OCI-M1 (cell line): ENCODE measurements at regions not wholly inside any gene's neighbourhood (a gene's known extent, or its start where the extent isn't known, plus 50 kb on each side); places are given as distances from the start of the nearest gene placed in this dataset.

ENCODE experiments used
- DNase-seq: peaks from one replicate; lab custom pipeline; 2025; lab: John Stamatoyannopoulos, UW

DNA sequence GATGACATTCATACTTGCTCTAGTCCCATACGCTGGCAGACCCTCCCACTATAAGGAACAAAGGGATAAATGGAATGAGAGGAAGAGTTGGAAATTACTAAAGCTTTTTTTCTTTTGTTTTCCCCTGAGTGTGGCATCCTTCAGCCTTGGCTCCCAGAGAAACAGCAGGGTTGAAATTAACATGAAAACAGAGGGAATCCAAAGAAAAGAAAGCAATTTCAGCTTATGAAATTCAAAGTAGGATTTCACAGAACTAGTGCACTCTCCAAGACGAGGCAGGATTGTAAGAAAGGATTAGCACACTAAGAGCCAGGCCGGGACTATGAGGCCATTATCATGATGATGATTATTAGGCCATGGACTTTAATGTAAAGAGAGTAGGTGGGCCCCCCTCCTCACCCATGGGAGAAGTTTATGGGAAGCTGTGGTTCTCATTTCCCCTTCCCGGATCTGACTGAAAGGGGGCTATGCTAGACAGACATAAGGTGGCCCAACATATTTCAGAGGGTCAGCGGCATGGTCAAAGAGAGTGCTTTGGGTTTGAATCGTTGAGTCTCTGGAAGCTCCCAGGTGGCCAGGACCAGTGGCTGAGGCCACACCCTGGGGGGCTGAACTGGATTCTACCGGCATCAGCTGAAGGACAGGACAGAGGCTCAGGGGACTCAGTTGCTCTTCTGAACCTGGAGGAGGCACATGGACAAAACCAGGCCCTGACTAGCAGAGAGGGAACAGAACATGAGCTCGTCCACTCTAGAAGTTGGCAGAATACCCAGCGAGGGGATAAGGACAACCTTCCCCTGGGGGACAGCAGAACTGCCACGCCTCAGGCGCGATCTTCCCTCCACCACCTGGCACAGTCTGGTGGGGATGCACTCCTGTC, 100.1 kb upstream of the ARL4C start:
- DNase-seq: no peak

DNA sequence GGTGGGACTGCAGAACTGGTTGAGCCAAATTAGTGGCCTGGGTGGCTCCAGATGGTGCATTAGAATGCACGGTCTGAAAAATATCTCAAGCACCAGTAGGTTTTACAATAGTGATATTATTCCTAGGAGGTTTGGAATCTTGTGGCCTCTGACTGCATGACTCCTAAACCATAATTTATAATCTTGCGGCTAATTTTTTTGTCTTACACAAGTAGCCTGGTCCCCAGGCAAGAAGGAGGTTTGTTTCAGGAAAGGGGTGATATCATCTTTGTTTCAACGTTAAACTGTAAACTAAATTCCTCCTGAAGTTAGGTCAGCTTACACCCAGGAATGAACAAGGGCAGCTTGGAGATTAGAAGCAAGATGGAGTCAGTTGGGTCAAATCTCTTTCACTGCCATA, 98.9 kb upstream of the ARL4C start:
- DNase-seq: no peak

DNA sequence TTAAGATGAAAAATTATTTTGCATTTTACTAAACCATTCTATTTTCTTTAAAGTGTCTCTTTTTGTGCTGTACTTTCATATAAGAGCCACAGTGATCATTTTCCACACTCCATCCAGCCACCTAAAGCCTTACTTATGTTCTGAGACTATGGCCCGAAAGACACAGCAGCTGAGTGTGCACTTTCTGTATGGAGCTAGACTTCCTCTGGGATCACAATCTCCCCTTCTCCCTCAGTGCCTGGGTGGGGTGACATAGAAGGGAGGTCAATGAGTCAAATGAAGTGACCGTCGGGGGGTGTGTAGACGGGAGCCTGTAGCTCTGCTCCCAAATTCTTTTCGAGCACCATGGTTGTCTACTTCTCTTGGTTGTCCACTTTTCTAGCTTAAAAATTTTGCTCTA, 97.8 kb upstream of the ARL4C start:
- no peak for DNase-seq

DNA sequence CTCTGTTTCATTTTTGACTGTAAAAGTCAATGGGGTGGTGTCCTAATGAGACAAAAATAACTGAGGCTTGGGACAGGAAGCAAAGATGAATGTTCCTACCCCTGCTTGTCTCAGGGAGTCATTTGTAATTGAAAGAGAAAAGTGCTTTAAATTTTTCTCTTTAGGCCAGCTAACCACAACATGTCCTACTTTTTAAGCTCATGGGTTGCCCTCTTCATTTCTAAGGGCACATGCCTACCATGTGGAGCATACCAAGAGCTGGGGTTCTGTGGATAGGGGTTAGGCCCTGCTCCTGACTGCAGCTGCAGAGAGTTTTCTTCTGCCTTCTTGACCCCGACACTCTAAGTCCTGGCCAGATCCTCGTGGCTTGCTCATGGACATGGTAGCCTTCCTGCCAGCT, 96.8 kb upstream of the ARL4C start:
- DNase-seq: no peak

DNA sequence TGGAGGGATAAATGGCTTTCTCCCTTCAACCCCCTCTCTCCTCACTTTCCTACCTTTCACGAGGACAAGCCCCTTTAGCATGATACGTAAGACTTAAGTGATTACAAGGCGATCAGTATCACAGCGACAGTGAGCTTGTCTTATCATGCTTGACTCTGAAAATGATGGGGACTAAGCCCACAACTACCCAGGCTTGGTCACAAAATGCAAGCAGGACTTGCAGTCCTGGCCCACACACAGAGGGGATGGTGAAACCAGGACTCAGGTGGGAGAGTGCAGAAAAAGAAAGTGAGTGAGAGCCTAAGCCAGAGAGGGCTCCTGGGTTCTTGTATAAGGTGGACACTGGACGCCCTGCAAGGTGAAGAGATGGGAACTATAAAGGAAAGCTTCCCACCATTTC, 95.7 kb upstream of the ARL4C start:
- no peak for DNase-seq

DNA sequence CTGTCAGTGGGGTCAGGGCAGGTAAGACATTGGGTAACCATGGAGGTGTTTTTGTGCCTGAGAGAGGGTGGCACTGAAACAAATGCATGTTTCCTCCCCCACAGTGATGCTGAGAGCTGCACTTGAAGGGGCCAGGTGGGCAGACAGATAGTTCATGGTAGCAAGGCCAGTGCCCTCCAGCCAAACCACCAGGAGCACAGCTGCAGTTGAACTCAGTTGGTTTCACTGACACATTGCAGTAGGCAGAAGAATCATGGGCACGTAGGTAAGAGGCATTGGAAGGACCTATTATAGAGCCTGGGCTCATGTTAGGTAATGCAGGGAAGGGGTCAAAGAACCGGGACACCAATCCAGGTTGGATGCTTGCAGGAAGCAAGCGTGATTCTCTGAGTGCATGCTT, 93.2 kb upstream of the ARL4C start:
- no peak for DNase-seq

DNA sequence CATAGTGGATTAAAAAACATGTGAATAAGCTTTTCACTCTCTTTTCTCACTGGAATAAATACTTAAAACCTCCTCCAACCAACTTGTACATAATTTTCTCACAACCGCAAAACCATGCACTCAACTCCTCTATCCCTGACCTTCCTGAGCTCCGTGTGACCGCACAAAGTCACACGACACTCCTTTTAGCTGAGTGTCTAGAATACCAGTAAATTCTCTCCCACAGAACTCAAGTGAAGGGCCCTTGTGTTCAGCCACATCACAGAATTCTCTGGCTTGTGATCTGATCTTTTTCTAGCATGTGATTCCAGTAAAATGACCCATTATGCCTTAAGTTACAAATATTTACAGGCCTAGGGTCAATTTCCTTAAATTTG, 91.2 kb upstream of the ARL4C start:
- DNase-seq: no peak

DNA sequence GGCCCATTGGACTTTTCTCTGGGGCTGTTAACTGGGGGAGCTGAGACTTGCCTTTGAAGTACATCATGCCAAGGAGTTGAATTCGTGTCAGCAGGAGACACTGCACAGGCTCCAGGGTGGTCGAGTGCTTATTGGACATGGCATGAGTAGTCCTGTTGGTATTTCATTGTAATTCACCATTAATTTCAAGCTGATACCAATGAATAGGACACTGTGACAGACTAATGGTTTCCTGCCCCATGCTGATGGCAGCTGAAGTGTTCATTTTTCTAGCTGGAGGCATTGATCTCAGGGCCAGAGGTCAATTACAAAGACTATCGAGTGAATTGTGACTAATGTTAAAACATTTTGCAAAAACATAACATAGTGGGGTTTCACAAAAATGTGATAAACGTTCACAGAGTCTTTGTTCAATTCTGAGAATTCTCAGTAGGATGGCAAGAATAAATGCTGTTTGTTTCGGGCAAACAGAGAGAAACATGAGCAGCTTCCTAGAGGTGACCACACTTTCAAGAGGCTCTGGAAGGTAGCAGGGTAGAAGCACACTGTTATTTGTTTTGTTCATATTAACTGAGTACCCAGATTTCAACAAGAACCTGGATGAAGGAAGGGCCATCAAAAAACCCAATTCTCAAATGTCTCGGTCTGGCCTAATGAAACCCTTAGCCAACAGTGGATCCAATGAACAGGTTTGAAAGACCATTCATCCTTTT, 90.6 kb upstream of the ARL4C start:
- no peak for DNase-seq

DNA sequence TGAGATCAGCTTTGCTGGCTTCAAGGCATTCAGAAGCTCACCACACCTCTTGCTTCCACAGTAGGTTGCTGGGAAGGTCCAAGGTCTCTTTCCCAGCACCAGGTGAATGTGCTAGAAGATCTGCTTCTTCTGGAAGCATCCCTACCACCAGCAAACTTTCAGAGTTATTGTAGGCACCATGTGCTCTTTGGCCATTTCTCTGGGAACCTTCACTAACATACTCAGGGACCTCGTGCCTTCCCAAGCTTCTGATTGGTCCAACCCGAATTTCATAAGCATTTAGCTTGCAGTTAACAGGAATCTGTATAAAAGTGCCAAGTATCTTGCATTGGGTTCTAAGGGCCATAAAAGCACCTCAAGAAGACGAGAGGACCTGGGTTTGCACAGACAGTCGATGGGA, 86.5 kb upstream of the ARL4C start:
- DNase-seq: no peak

DNA sequence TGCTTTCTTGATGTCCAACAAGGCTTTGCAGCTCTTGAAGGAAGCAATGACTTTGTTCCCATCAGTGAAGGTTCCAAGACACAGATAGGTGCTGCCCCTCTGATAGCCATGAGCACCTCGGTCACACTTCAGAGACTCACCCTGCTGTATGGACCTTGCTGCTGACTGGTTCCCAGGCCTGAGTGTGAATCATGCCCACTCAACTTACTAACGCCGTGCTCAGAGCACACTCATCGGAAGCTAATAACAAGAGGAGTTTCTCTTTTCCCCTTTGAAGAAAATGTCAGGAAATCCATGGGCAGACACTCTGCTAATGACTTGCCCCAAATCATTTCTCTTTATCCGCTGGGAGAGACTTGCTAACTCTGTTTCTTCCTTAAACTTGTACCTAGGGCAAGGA, 83.8 kb upstream of the ARL4C start:
- no peak for DNase-seq

DNA sequence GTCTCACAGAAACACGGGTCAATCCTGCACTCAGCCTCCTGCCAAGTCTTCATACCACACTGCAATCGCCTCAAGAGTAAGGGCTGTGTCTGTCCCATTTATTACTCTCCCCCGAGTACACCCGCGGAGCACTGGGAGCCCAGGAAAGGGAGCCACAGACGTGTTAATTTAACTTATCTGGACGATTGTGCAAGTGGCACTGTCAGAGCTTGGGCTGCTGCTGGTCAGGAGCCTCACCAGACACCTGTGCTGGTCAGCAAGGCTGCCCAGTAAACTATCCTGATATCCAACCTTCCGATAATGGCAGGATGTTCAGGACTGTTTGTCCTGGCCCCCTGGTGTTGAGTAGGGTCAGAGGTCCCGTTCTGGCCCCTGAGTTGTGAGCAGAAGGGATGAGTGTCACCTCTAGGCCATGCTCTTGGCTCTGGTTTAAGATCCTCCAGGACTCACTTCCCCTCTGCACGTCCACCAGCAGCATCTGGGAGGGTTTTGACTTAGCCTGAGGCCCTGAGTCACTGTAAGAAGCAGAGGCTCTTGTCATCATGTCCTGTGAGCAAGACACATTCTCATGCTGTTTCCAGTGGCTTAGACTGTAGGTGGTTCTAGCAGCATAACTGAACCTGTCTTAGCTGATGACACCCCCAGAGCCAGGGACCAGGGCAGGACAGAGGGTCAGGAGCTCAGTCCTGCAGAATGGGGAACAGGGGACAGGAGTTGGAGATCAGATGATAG, 82.5 kb upstream of the ARL4C start:
- DNase-seq: no peak

DNA sequence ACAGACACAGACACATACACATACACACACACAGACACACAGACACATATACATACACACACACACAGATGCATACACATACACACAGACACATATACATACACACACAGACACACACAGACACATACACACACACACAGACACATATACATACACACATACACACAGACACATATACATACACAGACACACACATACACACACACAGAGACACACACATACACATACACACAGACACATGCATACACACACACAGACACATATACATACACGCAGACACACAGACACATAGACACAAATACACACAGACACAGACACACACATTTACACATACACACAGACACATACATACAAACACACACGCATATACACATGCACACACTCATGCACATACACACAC, 81.5 kb upstream of the ARL4C start:
- no peak for DNase-seq

DNA sequence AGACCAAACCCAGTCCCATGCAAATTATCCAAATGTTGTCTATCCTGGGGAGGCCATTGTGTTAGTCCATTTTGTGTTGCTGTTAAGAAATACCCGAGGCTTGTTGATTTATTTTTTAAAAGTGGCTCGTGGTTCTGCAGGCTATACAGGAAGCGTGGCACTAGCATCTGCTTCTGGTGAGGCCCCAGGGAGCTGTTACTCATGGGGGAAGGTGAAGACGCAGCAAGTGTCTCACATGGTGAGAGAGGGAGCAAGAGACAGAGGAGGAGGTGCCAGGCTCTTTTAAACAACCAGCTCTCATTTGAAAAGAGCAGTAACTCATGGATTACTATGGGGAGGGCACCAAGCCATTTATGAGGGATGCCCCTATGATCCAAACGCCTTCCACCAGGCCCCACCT, 80.3 kb upstream of the ARL4C start:
- DNase-seq: no peak

DNA sequence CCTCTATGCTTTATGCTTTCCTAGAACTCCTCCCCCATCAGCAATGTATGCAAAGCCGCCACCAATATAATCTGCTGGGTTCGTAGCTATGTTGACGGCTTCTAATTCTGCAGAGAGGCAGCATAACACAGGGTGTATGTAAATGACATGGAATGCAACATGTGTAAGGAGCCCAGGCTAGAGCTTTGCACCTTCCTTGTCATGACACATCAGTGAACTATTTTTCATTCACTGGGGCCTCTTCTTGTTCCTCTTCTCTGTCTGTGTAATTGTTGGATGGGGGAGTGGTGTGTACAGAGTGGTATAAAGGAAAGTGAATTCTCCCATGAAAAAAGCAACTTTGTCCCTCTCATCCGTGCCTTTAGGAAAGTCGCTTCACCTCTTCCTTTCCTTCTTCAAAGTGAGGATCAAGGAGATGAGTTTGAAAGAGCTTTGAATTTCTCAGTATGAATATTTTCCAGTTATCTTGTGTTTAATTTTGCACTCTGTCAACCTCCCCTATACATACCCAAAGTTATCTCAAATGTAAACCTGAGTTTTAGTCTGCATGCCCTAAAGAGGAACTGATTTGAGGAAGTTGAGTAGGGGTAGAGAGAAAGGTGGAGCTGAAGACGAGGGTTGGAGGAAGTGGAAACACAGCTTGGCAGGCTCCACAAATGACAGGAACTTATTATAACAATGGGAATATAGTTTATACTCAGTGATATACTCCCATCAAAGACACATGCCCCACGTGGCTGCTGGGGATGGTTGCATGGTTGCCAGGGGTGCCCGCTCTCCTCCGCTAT, 74.9 kb upstream of the ARL4C start:
- peak; percentile 35 for DNase-seq

DNA sequence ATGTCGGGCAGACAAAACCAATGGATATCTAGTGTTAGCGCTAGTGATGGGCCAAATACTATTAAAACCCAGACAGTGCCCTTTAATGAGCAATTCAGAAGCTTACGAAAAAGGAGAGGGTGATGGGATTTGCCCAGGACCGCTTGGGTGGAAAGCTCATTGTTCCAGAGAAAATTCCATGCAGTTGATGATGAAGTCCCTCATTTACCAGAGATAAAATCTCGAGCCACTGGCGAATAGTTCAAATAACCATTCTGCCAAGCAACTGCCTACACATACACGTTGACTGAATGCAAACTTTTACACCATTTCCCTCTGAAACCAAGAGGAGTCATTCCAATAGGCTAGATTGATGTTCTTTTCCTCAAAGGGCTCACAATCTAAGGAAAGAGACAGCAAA, 73.6 kb upstream of the ARL4C start:
- DNase-seq: no peak

DNA sequence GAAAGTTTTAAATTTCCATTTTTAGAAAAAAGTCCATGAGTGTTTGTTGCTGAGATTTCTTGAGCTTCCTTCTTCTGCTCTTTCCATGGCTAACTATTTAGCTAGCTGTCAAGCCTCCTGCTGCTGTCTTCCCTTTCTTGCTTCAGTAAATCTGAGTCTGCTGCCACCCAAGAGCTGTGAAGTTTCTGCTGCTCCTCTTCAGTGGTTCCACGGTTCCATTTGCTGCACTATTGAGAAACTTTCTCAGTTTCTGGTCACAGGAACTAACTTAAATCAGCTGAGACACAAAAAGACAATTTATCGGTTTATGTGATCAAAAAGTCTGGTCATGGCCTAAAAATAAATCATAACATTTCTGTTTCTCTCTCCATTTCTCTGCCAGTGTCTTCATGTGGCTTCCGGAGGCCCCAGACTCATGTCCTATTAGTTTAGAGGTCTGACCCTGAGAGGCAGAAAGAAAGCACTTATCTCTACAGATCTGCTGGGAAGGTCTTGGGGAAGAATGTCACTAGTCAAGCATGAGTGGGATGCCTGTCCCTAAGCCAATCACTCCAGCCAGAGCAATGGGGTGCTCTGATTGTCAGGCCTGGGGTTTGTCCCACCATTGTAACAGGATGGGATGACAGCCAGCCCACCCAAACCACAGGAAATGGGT, 73.0 kb upstream of the ARL4C start:
- no peak for DNase-seq

DNA sequence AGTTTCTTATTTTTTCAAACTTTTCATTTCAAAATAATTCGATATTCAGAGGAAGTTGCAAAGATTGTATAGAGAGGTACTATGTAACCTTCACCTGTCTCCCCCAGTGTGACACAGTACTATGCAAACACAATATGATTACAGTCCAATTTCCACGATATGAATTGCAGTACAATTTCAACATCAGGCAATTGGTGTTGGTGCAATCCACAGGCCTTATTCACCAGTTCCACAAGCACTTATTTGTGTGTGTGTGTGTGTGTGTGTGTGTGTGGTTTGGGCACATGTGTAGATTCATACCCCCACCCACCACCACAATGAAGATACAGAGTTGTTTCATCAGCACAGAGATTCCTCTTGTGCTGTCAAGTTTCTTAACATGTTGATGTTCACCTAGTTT, 69.7 kb upstream of the ARL4C start:
- no peak for DNase-seq

DNA sequence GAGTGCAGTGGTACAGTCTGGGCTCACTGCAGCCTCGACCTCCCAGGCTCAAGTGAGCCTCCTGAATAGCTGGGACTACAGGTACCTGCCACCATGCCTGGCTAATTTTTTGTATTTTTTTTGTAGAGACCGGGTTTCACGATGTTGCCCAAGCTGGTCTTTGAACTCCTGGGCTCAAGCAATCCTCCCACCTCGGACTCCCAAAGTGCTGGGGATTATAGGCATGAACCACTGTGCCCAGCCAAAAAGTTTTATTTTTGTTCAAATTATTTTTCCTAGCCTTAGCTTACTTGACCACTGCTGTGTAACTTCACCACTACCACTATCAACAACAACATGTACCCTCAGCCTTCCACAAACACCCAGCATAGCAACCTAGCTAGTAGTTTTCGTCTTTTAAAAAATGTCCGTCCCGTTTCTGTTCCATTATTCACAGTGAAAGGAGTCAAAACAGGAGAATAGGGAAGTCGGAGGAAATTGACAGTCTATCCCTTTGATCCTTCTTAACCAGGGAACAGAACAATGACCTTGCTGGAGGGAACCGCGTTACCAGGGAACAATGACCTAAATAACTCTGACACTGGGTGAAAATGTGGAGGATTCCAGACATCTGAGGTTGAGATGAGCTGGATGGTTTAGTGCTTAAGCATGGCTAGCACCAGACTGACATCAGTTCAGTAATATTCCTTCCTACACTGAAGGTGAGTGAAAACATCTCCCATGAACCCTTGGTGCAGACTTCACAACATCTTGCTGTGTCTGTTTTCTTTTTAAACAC, 69.2 kb upstream of the ARL4C start:
- DNase-seq: no peak

DNA sequence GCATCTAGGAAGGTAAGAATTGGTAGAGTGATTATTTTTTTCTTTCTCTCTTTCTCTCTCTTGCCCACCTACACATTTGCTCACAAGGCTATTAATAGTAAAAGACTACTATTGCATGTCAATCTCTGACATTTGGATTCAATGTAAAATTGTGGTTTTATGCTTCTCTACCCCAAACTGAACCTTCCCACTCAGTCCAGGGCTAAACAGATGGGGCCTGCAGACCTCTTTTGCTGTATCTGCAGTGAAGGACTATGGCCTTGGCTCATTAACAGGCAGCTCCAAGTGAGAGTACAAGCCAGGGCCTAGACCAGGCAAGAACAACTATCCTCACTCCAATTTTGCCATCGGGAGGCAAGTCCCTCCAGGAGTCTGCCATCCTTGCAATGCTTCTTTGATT, 68.3 kb upstream of the ARL4C start:
- no peak for DNase-seq

DNA sequence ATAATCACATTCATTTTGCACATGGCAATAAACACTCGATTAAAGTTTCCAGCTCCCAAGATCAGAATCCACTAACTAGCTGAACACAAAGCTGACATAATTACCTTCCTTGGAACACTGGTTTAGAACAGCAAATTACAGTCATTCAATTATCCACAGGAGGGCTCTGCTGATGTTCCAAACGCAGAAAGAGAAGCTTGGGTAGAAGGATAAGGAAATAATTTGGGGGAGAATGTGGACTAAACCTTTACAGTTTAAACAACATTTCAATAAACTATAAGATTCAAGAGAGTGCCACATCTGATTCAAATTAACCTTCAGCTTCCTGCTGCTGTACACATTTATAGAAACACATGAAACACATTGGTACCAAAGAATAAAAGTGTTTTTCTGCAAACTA, 67.8 kb upstream of the ARL4C start:
- DNase-seq: no peak

DNA sequence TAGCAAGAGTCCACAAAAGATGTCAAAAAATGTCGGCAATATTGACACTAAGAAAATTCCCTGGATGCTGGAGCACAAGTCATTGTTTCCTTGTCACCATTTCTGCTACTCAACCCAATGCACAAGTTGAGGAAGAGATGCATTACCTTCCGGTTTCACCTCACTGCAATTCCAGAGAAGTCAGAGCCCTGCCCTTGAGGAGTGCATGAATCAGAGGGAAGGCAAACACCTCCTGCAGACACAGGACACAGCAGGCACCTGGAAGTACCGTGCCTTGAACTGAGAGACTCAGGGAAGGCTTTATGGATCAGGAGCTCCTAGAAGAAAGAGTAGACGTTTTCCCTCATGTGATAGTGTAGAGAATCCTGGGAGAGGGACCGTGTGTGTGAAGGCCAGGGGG, 62.7 kb upstream of the ARL4C start:
- DNase-seq: no peak
